Spleen (tissue), 11 donors: ENCODE measurements at regions not wholly inside any gene's neighbourhood (a gene's known extent, or its start where the extent isn't known, plus 50 kb on each side); places are given as distances from the start of the nearest gene placed in this dataset.

ENCODE experiments used
- DNase-seq: peaks from one replicate; pipeline ENCODE4 v3.0.0-alpha.2; 2020
- H3K27ac ChIP-seq, 8 donors: fragments of 200-600 bp; sonication (generic) in 7 of 8; 1 replicate in 4 of 8; 2 replicates in 4 of 8; pipeline versions ENCODE4 v1.5.0 to v1.8.0; 2016 to 2021; ENCODE audit warnings: inconsistent platforms in 4 of 8, mild to moderate bottlenecking in 4 of 8, moderate library complexity in 1 of 8
- H3K27me3 ChIP-seq, 7 donors: fragments of 200-600 bp; sonication (generic) in 6 of 7; replicated peaks in 1 of 7; 1 replicate in 4 of 7; 2 replicates in 3 of 7; pipeline versions ENCODE4 v1.5.0 to v1.8.0; 2016 to 2021; ENCODE audit warnings: inconsistent platforms in 3 of 7, mild to moderate bottlenecking in 1 of 7
- H3K36me3 ChIP-seq, 6 donors: fragments of 200-600 bp; sonication (generic) in 5 of 6; 1 replicate in 4 of 6; 2 replicates in 2 of 6; pipeline versions ENCODE4 v1.5.0 to v1.8.0; 2016 to 2021; ENCODE audit warnings: inconsistent platforms in 2 of 6
- H3K4me1 ChIP-seq, 6 donors: fragments of 200-600 bp; sonication (generic) in 5 of 6; 1 replicate in 3 of 6; 2 replicates in 3 of 6; pipeline versions ENCODE4 v1.5.0 to v1.8.0; 2016 to 2021; ENCODE audit warnings: inconsistent platforms in 3 of 6
- H3K4me3 ChIP-seq, 8 donors: fragments of 200-600 bp; sonication (generic) in 7 of 8; 1 replicate in 4 of 8; 2 replicates in 4 of 8; pipeline versions ENCODE4 v1.5.0 to v1.8.0; 2016 to 2021; ENCODE audit warnings: inconsistent platforms in 4 of 8, mild to moderate bottlenecking in 4 of 8, moderate library complexity in 2 of 8
- H3K9me3 ChIP-seq, 8 donors: fragments of 200-600 bp; sonication (generic) in 7 of 8; 1 replicate in 4 of 8; 2 replicates in 4 of 8; pipeline versions ENCODE4 v1.5.0 to v1.8.0; 2016 to 2021; ENCODE audit warnings: inconsistent platforms in 4 of 8
- POLR2A ChIP-seq, 3 donors: fragments of 450-650 bp; IDR thresholded peaks; one replicate each; pipeline ENCODE4 v1.5.1; 2017; ENCODE audit warnings: antibody characterized with exemption in 3 of 3, mild to moderate bottlenecking in 1 of 3
- POLR2AphosphoS5 ChIP-seq, 3 donors: sonication (generic); formaldehyde crosslinking; IDR thresholded peaks; one replicate each; pipeline ENCODE4 v1.5.1; 2017; ENCODE audit warnings: antibody characterized with exemption in 3 of 3
- WGBS, 5 donors: extraction: QIAGEN DNeasy Blood & Tissue Kit in 3 of 5; methylation state at CpG; one replicate each; pipeline versions ENCODE4 v1.1.5 to v1.1.7; 2013 to 2018; 5-methylcytosine and 5-hydroxymethylcytosine counted together
- intact Hi-C: fragments of 100-400 bp; cut with DNase I; formaldehyde crosslinking; loops from one replicate; pipeline ENCODE4 v1.15.0; 2023; ENCODE audit warnings: low total_unique reads
- TF ChIP-seq, protein P1 (sequence below), 11 experiments: fragments of 200-600 bp in 7 of 11; fragments of 450-650 bp in 4 of 11; sonication (generic) in 4 of 11; IDR thresholded peaks in 8 of 11; conservative IDR thresholded peaks in 3 of 11; 1 replicate in 7 of 11; 2 replicates in 4 of 11; pipeline versions ENCODE4 v1.4.0 to v1.8.0; 2016 to 2021; ENCODE audit warnings: antibody characterized with exemption in 11 of 11, inconsistent platforms in 4 of 11, mild to moderate bottlenecking in 1 of 11
- donor health status: healthy with polysubstance abuse.
- donor health status: DM: no; HTN: no; CAD: no; lungs with moderate emphysema.
- donor health status: DM: no; HTN: no; CAD: no.
- donor health status: Bipolar disorder and iron deficiency.
- donor health status: healthy.
- donor health status: DM: no; HTN: no; CAD: no.
- donor health status: DM: yes; HTN: yes; CAD: no.

GRCh38 chr13:76758257-76758656 is 127.9 kb downstream of the KCTD12 start:
- peaks cover 0 to 11% (median 0%) of the 10 kb centered on the region in 6 donors for H3K4me1 ChIP-seq
- TF ChIP-seq, protein P1, sequence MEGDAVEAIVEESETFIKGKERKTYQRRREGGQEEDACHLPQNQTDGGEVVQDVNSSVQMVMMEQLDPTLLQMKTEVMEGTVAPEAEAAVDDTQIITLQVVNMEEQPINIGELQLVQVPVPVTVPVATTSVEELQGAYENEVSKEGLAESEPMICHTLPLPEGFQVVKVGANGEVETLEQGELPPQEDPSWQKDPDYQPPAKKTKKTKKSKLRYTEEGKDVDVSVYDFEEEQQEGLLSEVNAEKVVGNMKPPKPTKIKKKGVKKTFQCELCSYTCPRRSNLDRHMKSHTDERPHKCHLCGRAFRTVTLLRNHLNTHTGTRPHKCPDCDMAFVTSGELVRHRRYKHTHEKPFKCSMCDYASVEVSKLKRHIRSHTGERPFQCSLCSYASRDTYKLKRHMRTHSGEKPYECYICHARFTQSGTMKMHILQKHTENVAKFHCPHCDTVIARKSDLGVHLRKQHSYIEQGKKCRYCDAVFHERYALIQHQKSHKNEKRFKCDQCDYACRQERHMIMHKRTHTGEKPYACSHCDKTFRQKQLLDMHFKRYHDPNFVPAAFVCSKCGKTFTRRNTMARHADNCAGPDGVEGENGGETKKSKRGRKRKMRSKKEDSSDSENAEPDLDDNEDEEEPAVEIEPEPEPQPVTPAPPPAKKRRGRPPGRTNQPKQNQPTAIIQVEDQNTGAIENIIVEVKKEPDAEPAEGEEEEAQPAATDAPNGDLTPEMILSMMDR (IDR thresholded peaks at IDR 0.05 in 8 of 11, conservative IDR thresholded peaks at IDR 0.05 in 3 of 11), result no peak
- TF ChIP-seq POLR2A (IDR thresholded peaks at IDR 0.05) (no peak), POLR2AphosphoS5 (IDR thresholded peaks at IDR 0.05) (no peak)
- no peak overlapping the region for H3K4me3 ChIP-seq
- no peaks in the 10 kb centered on the region for H3K9me3 ChIP-seq
- H3K36me3 ChIP-seq, result no peaks in the 10 kb centered on the region
- no peak for DNase-seq
- no peaks in the 10 kb centered on the region for H3K27me3 ChIP-seq
- intact Hi-C loops, result no loop called here
- H3K27ac ChIP-seq, result no peak overlapping the region

DNA sequence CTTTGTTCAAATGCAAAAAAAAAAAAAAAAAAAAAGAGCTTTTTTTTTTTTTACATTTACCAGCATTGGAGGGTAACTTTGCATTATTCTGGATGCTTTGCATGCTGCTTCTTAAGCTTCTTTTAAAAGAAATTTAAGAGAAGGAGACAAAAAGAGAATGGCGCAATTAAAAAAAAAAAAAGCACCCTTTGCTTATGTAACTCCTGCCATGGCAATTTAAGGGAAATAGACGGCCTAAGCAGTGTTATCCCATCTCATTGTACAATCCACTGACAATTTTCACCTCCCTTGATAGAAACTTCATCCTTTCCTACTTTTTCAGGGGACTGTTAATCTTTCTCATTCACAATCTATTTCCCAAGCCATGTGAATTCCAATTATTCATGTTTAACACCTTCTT is 129.8 kb downstream of the KCTD12 start:
- H3K4me1 ChIP-seq, result peaks cover 0 to 18% (median 0%) of the 10 kb centered on the region in 6 donors
- H3K9me3 ChIP-seq, result no peaks in the 10 kb centered on the region
- DNase-seq, result no peak
- TF ChIP-seq POLR2AphosphoS5 (IDR thresholded peaks at IDR 0.05) (no peak), POLR2A (IDR thresholded peaks at IDR 0.05) (no peak)
- TF ChIP-seq, protein P1 (IDR thresholded peaks at IDR 0.05 in 8 of 11, conservative IDR thresholded peaks at IDR 0.05 in 3 of 11), result no peak
- WGBS, 5 donors, result 51 to 91% (median 63%) methylated on average over 2 of the region's 2 CpGs
- no peaks in the 10 kb centered on the region for H3K36me3 ChIP-seq
- no peak overlapping the region for H3K4me3 ChIP-seq
- intact Hi-C loops, result no loop called here
- H3K27me3 ChIP-seq, result no peaks in the 10 kb centered on the region
- no peak overlapping the region for H3K27ac ChIP-seq

- H3K27ac ChIP-seq, result peak overlapping the region in 1 of 8 donors; percentile 7
- no peaks in the 10 kb centered on the region for H3K9me3 ChIP-seq
- peaks cover 0 to 30% (median 1%) of the 10 kb centered on the region in 6 donors for H3K4me1 ChIP-seq
- intact Hi-C loops, result no loop called here
- 51 to 63% (median 60%) methylated on average over 4 of the region's 4 CpGs for WGBS, 5 donors
- TF ChIP-seq, protein P1 (IDR thresholded peaks at IDR 0.05 in 8 of 11, conservative IDR thresholded peaks at IDR 0.05 in 3 of 11), result no peak
- TF ChIP-seq POLR2AphosphoS5 (IDR thresholded peaks at IDR 0.05) (no peak), POLR2A (IDR thresholded peaks at IDR 0.05) (no peak)
- H3K4me3 ChIP-seq, result no peak overlapping the region
- no peaks in the 10 kb centered on the region for H3K36me3 ChIP-seq
- no peaks in the 10 kb centered on the region for H3K27me3 ChIP-seq
- no peak for DNase-seq
These were observed 131.8 kb downstream of the KCTD12 start for GRCh38 chr13:76754414-76754813.

GRCh38 chr13:76751278-76751677 is 134.9 kb downstream of the KCTD12 start:
- DNase-seq, result no peak
- WGBS, 5 donors, result 90 to 97% (median 95%) methylated on average over 3 of the region's 3 CpGs
- no peaks in the 10 kb centered on the region for H3K27me3 ChIP-seq
- H3K36me3 ChIP-seq, result no peaks in the 10 kb centered on the region
- no peak for TF ChIP-seq POLR2AphosphoS5 (IDR thresholded peaks at IDR 0.05)
- TF ChIP-seq, protein P1 (IDR thresholded peaks at IDR 0.05 in 8 of 11, conservative IDR thresholded peaks at IDR 0.05 in 3 of 11), result no peak
- TF ChIP-seq POLR2A (IDR thresholded peaks at IDR 0.05), result no peak
- peaks cover 0 to 40% (median 1%) of the 10 kb centered on the region in 6 donors for H3K4me1 ChIP-seq
- H3K4me3 ChIP-seq, result no peak overlapping the region
- peak overlapping the region in 2 of 8 donors; percentile 54 to 74 for H3K27ac ChIP-seq
- intact Hi-C loops, result no loop called here
- H3K9me3 ChIP-seq, result no peaks in the 10 kb centered on the region
